Ecto neural progenitor cell (in vitro differentiated cells): ENCODE measurements at regions not wholly inside any gene's neighbourhood (a gene's known extent, or its start where the extent isn't known, plus 50 kb on each side); places are given as distances from the start of the nearest gene placed in this dataset.
"Not testable (repeated sequence)": the region's sequence is repeated elsewhere in the genome, so short reads cannot be mapped to it uniquely, and the experiment has no call there.

Experiments used
- DNase-seq: peaks from one replicate; pipeline ENCODE4 v3.0.0-alpha.2; 2018; ENCODE audit warnings: low spot score

DNA sequence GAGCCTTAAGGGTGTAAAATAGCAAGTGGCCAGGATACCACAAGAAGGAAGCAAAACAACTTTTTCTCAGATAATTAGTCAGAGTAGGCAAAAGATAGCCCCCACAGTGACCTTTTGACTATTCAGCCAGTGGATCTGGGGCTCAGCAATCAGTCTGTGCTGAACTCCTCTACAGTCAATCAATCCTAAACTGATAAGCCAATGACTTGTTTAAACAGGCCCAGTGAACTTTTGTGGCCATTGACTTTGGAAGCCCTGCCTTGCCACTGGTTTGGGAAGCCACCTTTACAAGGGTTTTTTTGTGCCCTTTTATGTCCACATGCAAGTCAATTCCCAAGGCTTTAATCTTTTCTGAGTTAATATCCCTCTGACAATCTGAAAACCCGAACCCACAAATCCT lies 1565.0 kb upstream of the WWC1 start:
- DNase-seq: no peak

- not testable (repeated sequence) for DNase-seq
Measured at GRCh38 chr5:166742951-166743350, 1548.5 kb upstream of the WWC1 start.

- DNase-seq: no peak
Measured at GRCh38 chr5:166746506-166746905, 1544.9 kb upstream of the WWC1 start.

DNA sequence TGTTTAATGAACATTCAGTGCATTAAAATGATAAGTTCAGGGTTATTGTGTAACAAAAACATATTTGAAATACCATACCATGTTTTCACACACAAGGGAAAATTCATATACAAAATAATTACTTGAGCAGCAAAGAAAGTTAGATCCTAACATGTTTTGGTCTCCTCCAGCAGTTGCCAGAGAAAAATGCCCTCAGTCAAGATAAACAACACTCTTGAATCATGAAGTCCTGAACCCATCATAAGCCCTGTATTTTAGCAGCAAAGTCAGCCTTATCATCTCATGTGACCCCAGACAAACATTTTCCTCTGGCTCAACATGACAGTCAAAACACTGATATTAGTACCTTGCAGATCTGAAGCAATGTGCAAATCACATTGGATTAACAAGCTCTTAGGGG lies 1541.1 kb upstream of the WWC1 start:
- DNase-seq: no peak

DNA sequence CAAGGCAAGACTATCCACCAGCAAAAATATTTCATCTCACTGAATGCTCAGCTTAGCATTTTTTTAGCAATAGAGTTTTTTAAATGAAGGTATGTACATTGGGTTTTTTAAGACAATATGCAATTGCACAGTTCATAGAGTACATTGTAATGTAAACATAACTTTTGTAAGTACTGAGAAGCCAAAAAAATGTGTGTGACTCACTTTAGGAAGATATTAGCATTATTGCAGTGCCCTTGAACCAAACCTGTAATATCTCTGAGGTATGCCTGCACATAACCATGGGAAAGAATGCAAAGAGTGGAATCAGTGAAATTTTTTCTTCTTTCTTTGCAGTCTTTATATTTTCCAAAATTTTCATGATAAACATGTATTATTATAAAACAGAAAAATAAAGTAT lies 1533.3 kb upstream of the WWC1 start:
- DNase-seq: no peak

GRCh38 chr5:166767858-166768257 lies 1523.6 kb upstream of the WWC1 start:
- no peak for DNase-seq

- no peak for DNase-seq
Measured at GRCh38 chr5:166768536-166768935, 1522.9 kb upstream of the WWC1 start.

GRCh38 chr5:166772770-166773169 lies 1518.7 kb upstream of the WWC1 start:
- no peak for DNase-seq

DNA sequence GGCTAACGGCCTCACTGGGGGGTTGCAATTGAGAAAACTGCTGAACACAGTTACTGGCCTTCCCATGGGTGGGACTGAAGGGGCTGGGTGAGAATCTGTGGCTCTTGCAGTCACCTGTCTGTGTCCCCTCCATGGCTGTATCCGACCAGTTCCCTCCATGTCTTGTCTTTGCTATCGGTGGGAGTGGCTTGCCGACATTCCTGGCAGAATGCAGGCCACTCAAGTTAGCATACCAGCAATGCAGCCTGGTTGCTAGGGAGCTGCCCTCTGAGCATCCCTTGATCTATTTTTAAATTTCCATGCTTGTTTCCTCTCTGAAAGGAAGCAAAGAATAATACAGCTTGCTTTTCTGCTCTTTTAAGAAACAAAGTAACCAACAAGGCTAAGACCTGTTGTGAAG lies 1509.7 kb upstream of the WWC1 start:
- peak; percentile 72 for DNase-seq

DNA sequence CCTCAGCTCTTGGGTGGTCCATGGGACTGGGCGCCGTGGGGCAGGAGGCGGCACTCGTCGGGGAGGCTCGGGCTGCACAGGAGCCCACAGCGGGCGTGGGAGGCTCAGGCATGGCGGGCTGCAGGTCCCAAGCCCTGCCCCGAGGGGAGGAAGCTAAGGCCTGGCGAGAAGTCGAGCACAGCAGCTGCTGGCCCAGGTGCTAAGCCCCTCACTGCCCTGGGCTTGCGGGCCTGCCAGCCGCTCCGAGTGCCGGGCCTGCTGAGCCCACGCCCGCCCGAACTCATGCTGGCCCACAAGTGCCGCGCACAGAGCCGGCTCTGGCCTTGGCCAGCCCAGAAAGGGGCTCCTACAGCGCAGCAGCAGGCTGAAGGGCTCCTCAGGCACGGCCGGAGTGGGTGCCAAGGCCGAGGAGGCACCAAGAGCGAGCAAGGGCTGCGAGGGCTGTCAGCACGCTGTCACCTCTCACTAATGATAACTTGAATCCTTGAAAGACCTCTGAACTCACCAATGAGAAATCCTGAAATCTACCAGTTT lies 1506.8 kb upstream of the WWC1 start:
- no peak for DNase-seq

DNA sequence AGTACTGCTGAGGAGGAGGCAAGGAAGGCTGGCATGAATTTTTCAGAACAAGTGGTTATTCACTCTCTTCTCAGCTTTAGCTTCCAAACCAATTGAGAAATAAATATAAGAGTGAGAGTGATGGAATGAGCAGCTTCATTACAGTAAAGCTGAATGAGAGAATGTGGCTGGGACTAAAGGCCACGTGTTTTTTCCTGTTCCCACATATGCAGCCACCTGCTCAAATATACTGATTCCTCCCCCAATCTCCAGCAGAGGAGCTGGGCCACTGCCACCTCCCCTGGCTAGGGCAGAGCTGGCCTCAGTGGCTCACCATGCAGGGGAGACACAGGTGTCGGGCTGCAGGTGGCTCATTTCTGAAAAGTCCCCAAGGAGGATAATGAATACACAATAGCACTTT lies 1505.3 kb upstream of the WWC1 start:
- no peak for DNase-seq

DNA sequence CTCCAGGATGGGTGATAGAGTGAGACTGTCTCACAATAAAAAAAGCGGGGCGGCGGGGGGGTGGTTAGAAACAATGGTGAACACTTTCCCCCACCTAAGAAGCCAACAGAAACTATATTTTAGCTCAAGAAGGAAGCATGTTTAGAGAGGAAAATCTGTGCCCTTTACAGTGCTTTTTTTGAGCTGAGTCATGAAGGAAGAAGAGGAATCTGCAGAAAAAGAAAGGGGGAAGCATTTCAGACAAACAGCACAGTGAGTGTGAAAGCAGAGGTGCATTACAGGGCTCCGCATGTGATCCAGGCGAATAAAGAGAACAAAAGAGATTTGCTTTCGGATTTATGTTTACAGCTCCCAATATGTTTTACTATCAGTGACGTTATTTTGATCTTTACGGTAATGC lies 1504.6 kb upstream of the WWC1 start:
- DNase-seq: no peak

DNA sequence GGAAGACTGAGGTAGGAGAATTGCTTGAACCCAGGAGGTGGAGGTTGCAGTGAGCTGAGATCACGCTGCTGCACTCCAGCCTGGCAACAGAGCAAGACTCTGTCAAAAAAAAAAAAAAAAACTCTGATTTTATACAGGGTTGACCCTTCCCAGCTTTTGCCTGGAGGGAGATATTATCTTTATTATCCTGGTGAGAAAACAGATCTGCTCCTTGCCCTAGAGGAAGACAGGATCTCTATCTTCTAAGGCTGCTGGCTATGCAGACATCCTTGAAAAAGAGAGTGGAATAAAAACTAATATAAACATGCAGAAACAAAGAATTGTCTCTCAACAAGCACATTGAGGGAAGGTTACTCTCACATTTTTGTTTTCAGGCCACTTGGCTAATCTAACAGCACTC lies 1503.4 kb upstream of the WWC1 start:
- no peak for DNase-seq

DNA sequence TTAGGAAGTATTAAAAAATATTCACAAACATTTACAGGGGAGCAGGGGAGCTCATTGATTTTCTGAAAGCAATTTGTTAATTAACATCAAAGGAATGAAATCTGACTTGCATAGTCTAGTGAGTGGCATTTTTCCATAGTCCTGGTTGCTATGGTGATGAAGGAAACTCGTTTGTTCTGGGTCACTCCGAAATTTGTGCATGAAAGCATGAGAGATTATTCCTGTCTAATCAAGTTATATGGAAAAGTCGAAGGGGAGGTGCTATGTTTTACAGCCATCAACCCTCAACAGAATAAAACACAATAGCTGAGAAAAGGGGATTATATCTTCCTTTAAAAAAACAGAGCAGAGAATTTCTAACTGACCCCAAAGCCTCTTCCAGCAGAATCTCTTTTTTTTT lies 1495.7 kb upstream of the WWC1 start:
- no peak for DNase-seq

DNA sequence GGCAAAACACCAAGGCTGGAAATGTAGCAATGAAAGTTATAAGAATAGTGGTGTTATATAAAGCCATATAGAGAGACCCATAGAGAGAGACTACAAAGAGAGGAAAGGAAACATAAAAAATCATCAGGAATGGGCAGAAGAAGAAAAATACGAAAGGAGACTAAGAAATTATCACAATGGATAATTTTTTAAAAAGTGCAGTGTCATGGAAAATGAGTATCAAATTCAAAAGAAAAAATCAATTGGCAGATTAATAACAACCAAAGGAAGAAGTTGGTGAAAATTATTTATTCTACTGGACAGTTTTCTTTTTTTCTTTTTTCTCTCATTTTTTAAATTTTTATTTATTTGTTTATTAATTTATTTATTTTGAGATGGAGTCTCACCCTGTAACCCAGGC lies 1488.4 kb upstream of the WWC1 start:
- DNase-seq: no peak

DNA sequence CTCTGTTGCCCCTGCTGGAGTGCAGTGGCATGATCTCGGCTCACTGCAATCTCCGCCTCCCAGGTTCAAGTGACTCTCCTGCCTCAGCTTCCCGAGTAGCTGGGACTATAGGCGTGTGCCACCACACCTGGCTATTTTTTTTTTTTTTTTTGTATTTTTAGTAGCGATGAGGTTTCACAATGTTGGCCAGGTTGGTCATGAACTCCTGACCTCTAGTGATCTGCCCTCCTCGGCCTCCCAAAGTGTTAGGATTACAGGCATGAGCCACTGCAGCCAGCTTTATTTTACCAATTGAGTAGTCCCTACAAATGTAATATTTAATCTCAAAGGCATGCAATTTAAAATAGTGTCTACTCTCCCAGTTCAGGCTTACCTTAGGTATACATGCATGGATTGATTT lies 1487.2 kb upstream of the WWC1 start:
- not testable (repeated sequence) for DNase-seq

- not testable (repeated sequence) for DNase-seq
Measured at GRCh38 chr5:166804693-166805092, 1486.8 kb upstream of the WWC1 start.

- DNase-seq: not testable (repeated sequence)
Measured at GRCh38 chr5:166810093-166810658, 1481.3 kb upstream of the WWC1 start.

- DNase-seq: no peak
Measured at GRCh38 chr5:166810721-166811120, 1480.7 kb upstream of the WWC1 start.

GRCh38 chr5:166823360-166823759 lies 1468.1 kb upstream of the WWC1 start:
- DNase-seq: no peak

GRCh38 chr5:166834246-166834645 lies 1457.2 kb upstream of the WWC1 start:
- no peak for DNase-seq

DNA sequence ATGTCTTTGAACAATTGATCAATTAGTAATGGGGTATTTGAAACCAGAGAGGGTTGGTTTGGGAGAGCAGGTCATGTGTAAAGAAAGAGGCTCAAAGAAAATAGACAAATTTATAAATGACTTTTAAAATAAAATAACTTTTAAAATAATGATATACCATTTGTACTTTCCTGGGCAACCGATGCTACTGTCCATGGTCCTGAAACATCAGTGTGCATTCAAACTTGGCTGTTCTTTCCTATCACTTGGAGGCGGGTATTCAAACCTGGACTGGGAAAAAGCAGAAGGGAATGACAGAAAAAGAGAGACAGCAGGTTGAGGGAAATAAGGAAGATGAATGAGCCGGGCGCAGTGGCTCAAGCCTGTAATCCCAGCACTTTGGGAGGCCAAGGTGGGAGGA lies 1446.4 kb upstream of the WWC1 start:
- DNase-seq: no peak

GRCh38 chr5:166856791-166857190 lies 1434.7 kb upstream of the WWC1 start:
- DNase-seq: no peak

DNA sequence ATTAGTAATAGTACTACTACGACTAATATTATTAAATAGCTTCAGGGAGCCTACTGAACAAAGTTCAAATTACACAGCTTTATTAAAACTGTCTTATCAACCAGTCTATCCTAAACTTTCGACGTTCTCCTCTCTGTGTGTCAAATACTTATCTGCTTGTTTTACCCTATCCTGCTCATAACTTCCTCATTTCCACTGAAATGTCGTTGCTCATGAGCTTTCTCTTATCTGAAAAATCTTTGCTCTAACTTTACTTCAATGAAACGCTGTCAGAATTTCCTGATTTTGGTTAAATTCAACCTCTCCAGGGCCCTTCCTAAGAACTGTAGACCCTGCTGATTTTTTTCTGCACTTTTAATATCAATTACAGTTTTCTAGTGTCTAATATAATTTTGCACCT lies 1431.0 kb upstream of the WWC1 start:
- no peak for DNase-seq

DNA sequence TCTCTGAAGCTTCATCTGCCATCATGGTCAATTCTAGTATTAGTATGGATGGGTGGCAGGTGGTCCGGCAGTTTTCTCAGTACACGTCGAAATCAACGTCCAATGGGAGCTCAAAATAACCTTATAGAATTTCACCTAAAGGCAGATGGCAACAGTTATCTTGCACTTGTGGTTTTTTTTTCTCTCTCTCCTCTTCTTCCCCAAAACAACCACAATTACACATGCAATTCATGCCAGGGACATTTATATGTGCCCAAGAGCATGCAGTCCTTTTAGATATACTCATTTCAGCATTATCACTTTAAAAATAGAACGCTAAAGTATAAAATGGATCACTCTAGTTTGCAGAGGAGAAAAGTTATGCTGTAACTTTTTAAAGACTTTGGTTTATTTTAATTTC lies 1428.9 kb upstream of the WWC1 start:
- no peak for DNase-seq
